ENCODE measurements at regions not wholly inside any gene's neighbourhood (a gene's known extent, or its start where the extent isn't known, plus 50 kb on each side); places are given as distances from the start of the nearest gene placed in this dataset.

GRCh38 chr18:55116863-55117262 lies 157.6 kb upstream of the CCDC68 start:
- no peak overlapping the region for H3K9ac ChIP-seq (ENCODE audit: insufficient read length)
- no peak for DNase-seq (ENCODE audit: low read depth, low spot score)
- H3K9me3 ChIP-seq (ENCODE audit: low read depth, low read length): no peaks in the 10 kb centered on the region
- TF ChIP-seq EZH2 (IDR thresholded peaks at IDR 0.05) (no peak), POLR2AphosphoS5 (IDR thresholded peaks at IDR 0.05; ENCODE audit: borderline replicate concordance, low read depth, low read length) (no peak), FOXP2 (optimal IDR thresholded peaks at IDR 0.05; ENCODE audit: control extremely low read depth, extremely low read length, insufficient read depth) (no peak)
- H3K27ac ChIP-seq: no peak overlapping the region
- H3K4me3 ChIP-seq: no peak overlapping the region
- no peaks in the 10 kb centered on the region for H3K36me3 ChIP-seq (ENCODE audit: insufficient read depth, low read length)

GRCh38 chr18:55115606-55116005 lies 156.3 kb upstream of the CCDC68 start:
- DNase-seq (ENCODE audit: low read depth, low spot score): no peak

GRCh38 chr18:55114876-55115275 lies 155.6 kb upstream of the CCDC68 start:
- Histone ChIP-seq H3K4me3 (no peak overlapping the region), H3K27ac (no peak overlapping the region), H3K36me3 (ENCODE audit: insufficient read depth, low read length) (no peaks in the 10 kb centered on the region), H3K9me3 (ENCODE audit: low read depth, low read length) (no peaks in the 10 kb centered on the region), H3K9ac (ENCODE audit: insufficient read length) (no peak overlapping the region)
- no peak for DNase-seq (ENCODE audit: low read depth, low spot score)
- TF ChIP-seq EZH2 (IDR thresholded peaks at IDR 0.05) (no peak), POLR2AphosphoS5 (IDR thresholded peaks at IDR 0.05; ENCODE audit: borderline replicate concordance, low read depth, low read length) (no peak), FOXP2 (optimal IDR thresholded peaks at IDR 0.05; ENCODE audit: control extremely low read depth, extremely low read length, insufficient read depth) (no peak)

More at GRCh38 chr18:55115606-55116005, 156.3 kb upstream of the CCDC68 start:
- Histone ChIP-seq H3K4me3 (no peak overlapping the region), H3K9ac (ENCODE audit: insufficient read length) (no peak overlapping the region), H3K27ac (no peak overlapping the region), H3K36me3 (ENCODE audit: insufficient read depth, low read length) (no peaks in the 10 kb centered on the region), H3K9me3 (ENCODE audit: low read depth, low read length) (no peaks in the 10 kb centered on the region)
- no peak for TF ChIP-seq EZH2 (IDR thresholded peaks at IDR 0.05)
- TF ChIP-seq POLR2AphosphoS5 (IDR thresholded peaks at IDR 0.05; ENCODE audit: borderline replicate concordance, low read depth, low read length): no peak
- no peak for TF ChIP-seq FOXP2 (optimal IDR thresholded peaks at IDR 0.05; ENCODE audit: control extremely low read depth, extremely low read length, insufficient read depth)

- no peak overlapping the region for H3K27ac ChIP-seq
- TF ChIP-seq EZH2 (IDR thresholded peaks at IDR 0.05) (no peak), FOXP2 (optimal IDR thresholded peaks at IDR 0.05; ENCODE audit: control extremely low read depth, extremely low read length, insufficient read depth) (no peak), POLR2AphosphoS5 (IDR thresholded peaks at IDR 0.05; ENCODE audit: borderline replicate concordance, low read depth, low read length) (no peak)
Observed at GRCh38 chr18:55113800-55114199, 154.5 kb upstream of the CCDC68 start.

GRCh38 chr18:55111271-55111670 lies 152.0 kb upstream of the CCDC68 start:
- Histone ChIP-seq H3K9me3 (ENCODE audit: low read depth, low read length) (no peaks in the 10 kb centered on the region), H3K4me3 (no peak overlapping the region), H3K27ac (no peak overlapping the region), H3K9ac (ENCODE audit: insufficient read length) (no peak overlapping the region), H3K36me3 (ENCODE audit: insufficient read depth, low read length) (no peaks in the 10 kb centered on the region)
- DNase-seq (ENCODE audit: low read depth, low spot score): no peak
- no peak for TF ChIP-seq POLR2AphosphoS5 (IDR thresholded peaks at IDR 0.05; ENCODE audit: borderline replicate concordance, low read depth, low read length)
- no peak for TF ChIP-seq FOXP2 (optimal IDR thresholded peaks at IDR 0.05; ENCODE audit: control extremely low read depth, extremely low read length, insufficient read depth)

More at GRCh38 chr18:55113800-55114199, 154.5 kb upstream of the CCDC68 start:
- no peak overlapping the region for H3K4me3 ChIP-seq
- no peak for DNase-seq (ENCODE audit: low read depth, low spot score)
- no peak overlapping the region for H3K9ac ChIP-seq (ENCODE audit: insufficient read length)
- no peaks in the 10 kb centered on the region for H3K36me3 ChIP-seq (ENCODE audit: insufficient read depth, low read length)
- no peaks in the 10 kb centered on the region for H3K9me3 ChIP-seq (ENCODE audit: low read depth, low read length)

- DNase-seq (ENCODE audit: low read depth, low spot score): no peak
- Histone ChIP-seq H3K36me3 (ENCODE audit: insufficient read depth, low read length) (no peaks in the 10 kb centered on the region), H3K27ac (no peak overlapping the region), H3K9me3 (ENCODE audit: low read depth, low read length) (no peaks in the 10 kb centered on the region), H3K4me3 (no peak overlapping the region), H3K9ac (ENCODE audit: insufficient read length) (no peak overlapping the region)
- no peak for TF ChIP-seq POLR2AphosphoS5 (IDR thresholded peaks at IDR 0.05; ENCODE audit: borderline replicate concordance, low read depth, low read length)
- no peak for TF ChIP-seq EZH2 (IDR thresholded peaks at IDR 0.05)
- no peak for TF ChIP-seq FOXP2 (optimal IDR thresholded peaks at IDR 0.05; ENCODE audit: control extremely low read depth, extremely low read length, insufficient read depth)
Observed at GRCh38 chr18:55110436-55110835, 151.2 kb upstream of the CCDC68 start.

GRCh38 chr18:55109818-55110414 lies 150.7 kb upstream of the CCDC68 start:
- H3K9me3 ChIP-seq (ENCODE audit: low read depth, low read length): no peaks in the 10 kb centered on the region
- H3K4me3 ChIP-seq: no peak overlapping the region
- no peak overlapping the region for H3K27ac ChIP-seq
- no peak for TF ChIP-seq FOXP2 (optimal IDR thresholded peaks at IDR 0.05; ENCODE audit: control extremely low read depth, extremely low read length, insufficient read depth)
- TF ChIP-seq POLR2AphosphoS5 (IDR thresholded peaks at IDR 0.05; ENCODE audit: borderline replicate concordance, low read depth, low read length): no peak
- TF ChIP-seq EZH2 (IDR thresholded peaks at IDR 0.05): no peak
- no peaks in the 10 kb centered on the region for H3K36me3 ChIP-seq (ENCODE audit: insufficient read depth, low read length)
- H3K9ac ChIP-seq (ENCODE audit: insufficient read length): no peak overlapping the region
- DNase-seq (ENCODE audit: low read depth, low spot score): no peak

GRCh38 chr18:55106906-55107305 lies 147.6 kb upstream of the CCDC68 start:
- Histone ChIP-seq H3K9ac (ENCODE audit: insufficient read length) (no peak overlapping the region), H3K36me3 (ENCODE audit: insufficient read depth, low read length) (no peaks in the 10 kb centered on the region), H3K9me3 (ENCODE audit: low read depth, low read length) (no peaks in the 10 kb centered on the region), H3K4me3 (no peak overlapping the region), H3K27ac (no peak overlapping the region)
- no peak for DNase-seq (ENCODE audit: low read depth, low spot score)
- TF ChIP-seq FOXP2 (optimal IDR thresholded peaks at IDR 0.05; ENCODE audit: control extremely low read depth, extremely low read length, insufficient read depth): no peak
- TF ChIP-seq POLR2AphosphoS5 (IDR thresholded peaks at IDR 0.05; ENCODE audit: borderline replicate concordance, low read depth, low read length): no peak
- no peak for TF ChIP-seq EZH2 (IDR thresholded peaks at IDR 0.05)

- no peaks in the 10 kb centered on the region for H3K36me3 ChIP-seq (ENCODE audit: insufficient read depth, low read length)
- H3K9ac ChIP-seq (ENCODE audit: insufficient read length): no peak overlapping the region
- no peaks in the 10 kb centered on the region for H3K9me3 ChIP-seq (ENCODE audit: low read depth, low read length)
- no peak for TF ChIP-seq FOXP2 (optimal IDR thresholded peaks at IDR 0.05; ENCODE audit: control extremely low read depth, extremely low read length, insufficient read depth)
- TF ChIP-seq EZH2 (IDR thresholded peaks at IDR 0.05): no peak
- no peak for TF ChIP-seq POLR2AphosphoS5 (IDR thresholded peaks at IDR 0.05; ENCODE audit: borderline replicate concordance, low read depth, low read length)
- H3K27ac ChIP-seq: no peak overlapping the region
- H3K4me3 ChIP-seq: no peak overlapping the region
- DNase-seq (ENCODE audit: low read depth, low spot score): no peak
Observed at GRCh38 chr18:55106466-55106865, 147.2 kb upstream of the CCDC68 start.
